ENCODE measurements at regions not wholly inside any gene's neighbourhood (a gene's known extent, or its start where the extent isn't known, plus 50 kb on each side); places are given as distances from the start of the nearest gene placed in this dataset.
A peak's percentile ranks its signal among the peaks of the same experiment; 100 is the strongest.

- Histone ChIP-seq H3K9me3 (no peaks in the 10 kb centered on the region), H3K4me1 (peaks cover 7 to 14% of the 10 kb centered on the region in 2 donors), H3K27ac (peak overlapping the region in 2 of 4 donors; percentile 22 to 47), H3K4me3 (peak overlapping the region; percentile 35 to 49 (median 42)), H3K27me3 (no peaks in the 10 kb centered on the region), H3K36me3 (no peaks in the 10 kb centered on the region)
- in situ Hi-C loops (cut with MboI; ENCODE audit: low sequenced_read_pairs in 4 of 4): no loop called here
- ATAC-seq (peak; percentile 39 to 64), DNase-seq (no peak)
- intact Hi-C loops (cut with DNase I; ENCODE audit: low total_unique reads): loop anchor here (10.0 kb wide), 1 partner anchor 515 kb away; no protein-coding TSS in a partner anchor
- TF ChIP-seq POLR2A (IDR thresholded peaks at IDR 0.05) (no peak), CTCF (IDR thresholded peaks at IDR 0.05 in 4 of 5, conservative IDR thresholded peaks at IDR 0.05 in 1 of 5) (no peak)
Measured at GRCh38 chr3:147939839-147940238, 530.7 kb downstream of the ZIC1 start.

GRCh38 chr3:147940405-147941193 lies 531.4 kb downstream of the ZIC1 start:
- TF ChIP-seq POLR2A (IDR thresholded peaks at IDR 0.05) (no peak), CTCF (IDR thresholded peaks at IDR 0.05 in 4 of 5, conservative IDR thresholded peaks at IDR 0.05 in 1 of 5) (no peak)
- peaks cover 7 to 14% of the 10 kb centered on the region in 2 donors for H3K4me1 ChIP-seq
- no peaks in the 10 kb centered on the region for H3K9me3 ChIP-seq
- no peaks in the 10 kb centered on the region for H3K27me3 ChIP-seq
- in situ Hi-C loops (cut with MboI; ENCODE audit: low sequenced_read_pairs in 4 of 4) (no loop called here), intact Hi-C loops (cut with DNase I; ENCODE audit: low total_unique reads) (loop anchor here (10.0 kb wide), 1 partner anchor 516 kb away; no protein-coding TSS in a partner anchor)
- H3K36me3 ChIP-seq: no peaks in the 10 kb centered on the region
- ATAC-seq: no peak
- peak overlapping the region in 3 of 4 donors; percentile 35 to 45 (median 40) for H3K4me3 ChIP-seq
- DNase-seq: no peak
- H3K27ac ChIP-seq: peak overlapping the region in 1 of 4 donors; percentile 22

- ATAC-seq: no peak
- intact Hi-C loops (cut with DNase I; ENCODE audit: low total_unique reads): loop anchor here (10.0 kb wide), 1 partner anchor 517 kb away; no protein-coding TSS in a partner anchor
Measured at GRCh38 chr3:147941969-147942368, 532.8 kb downstream of the ZIC1 start.

GRCh38 chr3:147943265-147943945 lies 534.2 kb downstream of the ZIC1 start:
- peaks cover 0 to 5% of the 10 kb centered on the region in 2 donors for H3K4me1 ChIP-seq
- H3K9me3 ChIP-seq: no peaks in the 10 kb centered on the region
- peak overlapping the region; percentile 9 to 41 (median 30) for H3K27ac ChIP-seq
- DNase-seq (no peak), ATAC-seq (no peak)
- H3K27me3 ChIP-seq: no peaks in the 10 kb centered on the region
- intact Hi-C loops (cut with DNase I; ENCODE audit: low total_unique reads): loop anchor here (10.0 kb wide), 1 partner anchor 519 kb away; no protein-coding TSS in a partner anchor
- no peaks in the 10 kb centered on the region for H3K36me3 ChIP-seq
- in situ Hi-C loops (cut with MboI; ENCODE audit: low sequenced_read_pairs in 4 of 4): no loop called here
- H3K4me3 ChIP-seq: no peak overlapping the region
- TF ChIP-seq CTCF (IDR thresholded peaks at IDR 0.05 in 4 of 5, conservative IDR thresholded peaks at IDR 0.05 in 1 of 5): no peak
- TF ChIP-seq POLR2A (IDR thresholded peaks at IDR 0.05): no peak

More at GRCh38 chr3:147941969-147942368, 532.8 kb downstream of the ZIC1 start:
- DNase-seq: no peak
- Histone ChIP-seq H3K4me1 (peaks cover 7 to 14% of the 10 kb centered on the region in 2 donors), H3K27me3 (no peaks in the 10 kb centered on the region), H3K36me3 (no peaks in the 10 kb centered on the region), H3K9me3 (no peaks in the 10 kb centered on the region), H3K4me3 (no peak overlapping the region), H3K27ac (no peak overlapping the region)
- TF ChIP-seq CTCF (IDR thresholded peaks at IDR 0.05 in 4 of 5, conservative IDR thresholded peaks at IDR 0.05 in 1 of 5): no peak
- in situ Hi-C loops (cut with MboI; ENCODE audit: low sequenced_read_pairs in 4 of 4): no loop called here
